Activated T-helper 17 cell treated with anti-CD3 and anti-CD28 coated beads, Interleukin-2, amount 50 U/mL, for 72 hours (primary cell): ENCODE measurements at regions not wholly inside any gene's neighbourhood (a gene's known extent, or its start where the extent isn't known, plus 50 kb on each side); places are given as distances from the start of the nearest gene placed in this dataset.

ENCODE experiments used
- ATAC-seq: fragments of 150-1000 bp; cut with Tn5 transposase; replicated peaks from 2 replicates; pipeline ENCODE4 v1.10.0; 2021; ENCODE audit warnings: mild to moderate bottlenecking, moderate library complexity
- H3K27ac Mint-ChIP-seq: one replicate; pipeline ENCODE4 v1.8.0; 2022; ENCODE audit warnings: mixed read lengths
- H3K27me3 Mint-ChIP-seq: one replicate; pipeline ENCODE4 v1.8.0; 2022; ENCODE audit warnings: mixed read lengths
- H3K36me3 Mint-ChIP-seq: one replicate; pipeline ENCODE4 v1.8.0; 2022; ENCODE audit warnings: low read depth, mild to moderate bottlenecking, mixed read lengths
- H3K4me1 Mint-ChIP-seq: one replicate; pipeline ENCODE4 v1.8.0; 2022; ENCODE audit warnings: mixed read lengths
- H3K4me3 Mint-ChIP-seq: one replicate; pipeline ENCODE4 v1.8.0; 2022; ENCODE audit warnings: mild to moderate bottlenecking, mixed read lengths
- H3K9me3 Mint-ChIP-seq: one replicate; pipeline ENCODE4 v1.8.0; 2022; ENCODE audit warnings: mixed read lengths

GRCh38 chr5:74407701-74408100, 232.8 kb downstream of the ENC1 start:
- ATAC-seq = no peak
- no peak overlapping the region for H3K27ac Mint-ChIP-seq
- no peak overlapping the region for H3K4me3 Mint-ChIP-seq
- H3K4me1 Mint-ChIP-seq = no peaks in the 10 kb centered on the region
- H3K9me3 Mint-ChIP-seq = no peaks in the 10 kb centered on the region
- H3K36me3 Mint-ChIP-seq = no peaks in the 10 kb centered on the region
- H3K27me3 Mint-ChIP-seq = peaks cover 27% of the 10 kb centered on the region

DNA sequence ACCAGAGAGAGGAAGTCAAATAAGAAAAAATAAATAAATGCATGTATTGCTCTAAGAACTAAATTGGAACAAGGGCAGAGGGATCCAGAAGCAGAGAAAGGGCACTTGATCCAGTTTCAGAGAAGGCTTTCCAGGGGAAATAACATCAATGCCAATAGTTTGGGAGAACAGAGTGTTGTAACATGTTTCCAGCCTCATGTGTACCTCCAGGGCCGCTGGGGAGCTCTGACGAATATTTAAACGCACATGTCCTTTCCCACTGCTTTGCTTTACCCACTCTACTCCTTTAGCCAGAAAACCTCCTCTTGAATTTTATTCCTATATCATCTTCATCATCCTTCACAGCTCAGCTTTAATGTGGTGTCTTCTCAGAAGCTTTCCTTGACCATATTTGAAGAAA, 233.7 kb downstream of the ENC1 start:
- no peak overlapping the region for H3K4me3 Mint-ChIP-seq
- H3K36me3 Mint-ChIP-seq = no peaks in the 10 kb centered on the region
- no peak for ATAC-seq
- no peaks in the 10 kb centered on the region for H3K4me1 Mint-ChIP-seq
- H3K27ac Mint-ChIP-seq = no peak overlapping the region
- H3K27me3 Mint-ChIP-seq = peaks cover 24% of the 10 kb centered on the region
- no peaks in the 10 kb centered on the region for H3K9me3 Mint-ChIP-seq

DNA sequence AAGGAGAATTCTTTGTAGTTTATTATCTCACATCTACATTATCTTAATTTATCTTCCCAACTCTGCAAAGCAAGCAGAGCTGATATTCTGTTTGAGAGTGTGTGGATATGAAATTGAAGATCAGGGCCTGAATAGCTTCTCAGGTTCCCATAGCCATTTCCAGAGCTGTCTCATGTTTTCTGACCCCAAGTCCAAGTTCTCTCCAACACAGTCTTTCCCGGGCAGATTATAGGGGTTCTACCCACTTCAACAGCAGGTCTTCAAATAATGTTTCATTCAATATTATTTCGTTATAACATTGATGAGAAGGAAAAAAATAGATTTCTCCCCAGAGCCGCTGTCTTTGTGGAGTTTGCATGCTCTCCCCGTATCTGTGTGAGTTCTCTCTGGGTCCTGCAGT, 234.9 kb downstream of the ENC1 start:
- ATAC-seq = no peak
- Mint-ChIP-seq H3K4me3 (no peak overlapping the region), H3K36me3 (no peaks in the 10 kb centered on the region), H3K4me1 (no peaks in the 10 kb centered on the region), H3K27me3 (peaks cover 20% of the 10 kb centered on the region), H3K9me3 (no peaks in the 10 kb centered on the region), H3K27ac (no peak overlapping the region)

DNA sequence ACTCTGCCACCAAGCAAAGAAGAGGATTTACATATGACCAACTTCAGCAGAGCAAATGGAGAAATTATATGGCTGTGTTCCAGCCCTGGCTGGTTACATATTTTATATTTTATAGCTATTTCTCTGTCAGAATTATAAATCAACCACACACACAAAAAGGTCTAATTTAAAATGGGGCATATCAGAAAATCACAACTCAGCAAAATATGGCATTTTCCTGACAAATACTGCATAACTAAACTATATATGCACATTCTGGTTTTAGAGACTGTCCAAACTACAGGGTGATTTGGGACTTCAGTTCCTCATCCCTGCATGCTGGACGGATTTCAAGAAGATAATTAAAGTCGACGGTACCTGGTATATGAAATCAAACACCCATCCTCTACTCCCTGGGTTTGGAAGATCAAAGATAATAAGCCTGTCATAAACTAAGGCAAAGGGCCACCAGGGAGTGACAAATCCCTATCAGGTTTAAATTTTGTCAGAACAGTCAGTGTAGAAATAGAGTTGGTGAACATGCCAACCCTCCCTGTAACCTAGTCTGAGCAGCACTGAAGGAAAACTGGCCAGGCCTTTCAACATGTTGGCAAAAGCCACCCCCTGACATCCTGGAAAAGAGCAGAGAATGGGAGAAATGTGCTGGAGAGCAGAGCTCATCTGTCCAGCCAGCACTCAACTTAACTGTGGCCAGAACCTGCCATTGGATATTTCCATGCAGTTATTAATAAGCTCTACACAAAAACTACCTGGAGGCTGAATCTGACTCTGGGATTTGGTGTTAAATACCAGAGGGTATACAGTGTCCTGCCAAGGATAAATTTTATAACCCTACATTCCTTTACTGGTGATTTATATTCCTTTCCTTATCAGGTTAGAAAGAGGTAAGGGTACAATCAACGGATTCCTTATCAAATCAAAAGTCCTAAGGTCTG, 235.7 kb downstream of the ENC1 start:
- H3K27me3 Mint-ChIP-seq = peaks cover 16% of the 10 kb centered on the region
- no peak for ATAC-seq
- H3K9me3 Mint-ChIP-seq = no peaks in the 10 kb centered on the region
- H3K27ac Mint-ChIP-seq = no peak overlapping the region
- H3K4me3 Mint-ChIP-seq = no peak overlapping the region
- H3K4me1 Mint-ChIP-seq = no peaks in the 10 kb centered on the region
- no peaks in the 10 kb centered on the region for H3K36me3 Mint-ChIP-seq

- Mint-ChIP-seq H3K36me3 (no peaks in the 10 kb centered on the region), H3K27me3 (peaks cover 16% of the 10 kb centered on the region), H3K27ac (no peak overlapping the region), H3K4me3 (no peak overlapping the region), H3K4me1 (no peaks in the 10 kb centered on the region), H3K9me3 (no peaks in the 10 kb centered on the region)
- ATAC-seq = no peak
Observed at GRCh38 chr5:74403771-74404170, 236.8 kb downstream of the ENC1 start.

GRCh38 chr5:74402553-74402952, 238.0 kb downstream of the ENC1 start:
- H3K4me3 Mint-ChIP-seq = no peak overlapping the region
- no peak for ATAC-seq
- H3K27ac Mint-ChIP-seq = no peak overlapping the region
- no peaks in the 10 kb centered on the region for H3K4me1 Mint-ChIP-seq
- peaks cover 13% of the 10 kb centered on the region for H3K27me3 Mint-ChIP-seq
- H3K36me3 Mint-ChIP-seq = no peaks in the 10 kb centered on the region
- H3K9me3 Mint-ChIP-seq = no peaks in the 10 kb centered on the region

DNA sequence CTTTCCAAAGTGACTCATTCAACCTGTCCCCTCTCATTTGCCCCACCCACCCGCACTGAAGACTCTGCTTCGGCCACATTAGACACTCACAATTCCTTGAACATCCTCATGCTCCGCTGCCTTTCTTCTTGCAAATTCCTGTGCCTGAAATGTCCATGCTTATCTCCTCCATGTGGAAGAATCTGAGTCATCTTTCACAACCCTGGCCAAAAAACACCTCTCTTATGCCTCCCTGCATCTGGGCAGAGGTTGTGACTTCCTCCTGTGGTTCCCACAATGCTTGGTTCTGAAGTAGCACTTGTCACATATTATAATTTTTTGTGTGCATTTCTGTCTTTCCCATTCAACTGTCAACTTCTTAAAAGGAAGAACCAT, 238.6 kb downstream of the ENC1 start:
- Mint-ChIP-seq H3K36me3 (no peaks in the 10 kb centered on the region), H3K9me3 (no peaks in the 10 kb centered on the region), H3K4me1 (no peaks in the 10 kb centered on the region), H3K27ac (no peak overlapping the region), H3K27me3 (peaks cover 11% of the 10 kb centered on the region), H3K4me3 (no peak overlapping the region)
- no peak for ATAC-seq

- no peaks in the 10 kb centered on the region for H3K4me1 Mint-ChIP-seq
- no peak overlapping the region for H3K4me3 Mint-ChIP-seq
- H3K27me3 Mint-ChIP-seq = peaks cover 8% of the 10 kb centered on the region
- no peak for ATAC-seq
- H3K36me3 Mint-ChIP-seq = no peaks in the 10 kb centered on the region
- H3K27ac Mint-ChIP-seq = no peak overlapping the region
- H3K9me3 Mint-ChIP-seq = no peaks in the 10 kb centered on the region
Observed at GRCh38 chr5:74401281-74401945, 239.1 kb downstream of the ENC1 start.

DNA sequence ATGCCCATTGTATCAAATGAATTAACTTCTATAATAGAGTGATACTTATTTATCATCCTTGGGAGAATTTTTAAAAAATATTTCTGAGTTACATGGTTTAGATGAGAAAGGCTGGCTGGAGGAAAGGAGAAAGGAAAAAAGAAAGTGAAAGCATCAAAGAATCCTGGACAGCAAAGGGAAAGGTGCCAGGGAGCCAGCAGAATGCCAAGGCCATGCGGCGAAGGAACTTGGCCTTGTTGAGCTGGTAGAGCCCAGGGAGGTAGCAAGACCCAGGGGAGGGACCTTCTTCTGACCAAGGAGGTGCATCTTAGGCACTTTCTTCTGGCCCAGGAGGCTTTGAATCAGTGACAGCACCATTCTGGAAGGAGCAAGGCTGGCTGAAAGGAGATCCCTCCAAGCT, 240.5 kb downstream of the ENC1 start:
- Mint-ChIP-seq H3K4me1 (no peaks in the 10 kb centered on the region), H3K36me3 (no peaks in the 10 kb centered on the region), H3K4me3 (no peak overlapping the region), H3K27me3 (peaks cover 8% of the 10 kb centered on the region), H3K9me3 (no peaks in the 10 kb centered on the region), H3K27ac (no peak overlapping the region)
- no peak for ATAC-seq

DNA sequence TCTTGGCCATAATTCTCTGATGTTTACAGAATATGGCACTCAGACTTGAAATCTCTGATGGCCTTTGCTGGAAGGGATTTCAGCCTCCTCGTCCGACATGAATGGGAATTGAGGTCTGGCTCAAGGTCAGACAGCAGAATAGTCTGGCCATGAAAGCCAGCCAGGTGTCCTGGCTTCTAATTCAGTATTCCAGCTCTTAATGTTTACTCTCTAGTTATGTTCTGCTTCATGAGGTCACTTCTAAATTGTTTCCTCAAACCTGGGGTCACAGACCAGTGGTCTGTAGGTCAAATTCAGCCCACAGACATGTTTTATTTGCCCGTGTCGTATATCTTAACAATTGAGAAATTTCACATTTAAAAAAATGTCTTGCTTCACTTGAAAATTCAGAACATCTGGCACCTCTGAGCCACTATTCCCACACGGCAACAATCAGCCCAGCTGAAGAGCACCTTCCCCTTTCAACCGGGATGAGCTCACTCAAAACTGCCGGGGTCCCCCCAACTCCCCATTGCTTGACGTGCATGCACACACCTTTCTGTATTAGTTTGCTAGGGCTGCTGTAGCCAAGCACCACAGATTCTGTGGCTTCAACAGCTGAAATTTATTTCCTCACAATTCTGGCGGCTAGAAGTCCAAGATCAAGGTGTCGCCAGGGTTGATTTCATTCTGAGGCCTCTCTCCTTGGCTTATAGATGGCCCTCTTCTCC, 243.5 kb downstream of the ENC1 start:
- Mint-ChIP-seq H3K4me3 (no peak overlapping the region), H3K27me3 (peaks cover 3% of the 10 kb centered on the region), H3K9me3 (no peaks in the 10 kb centered on the region), H3K27ac (no peak overlapping the region), H3K4me1 (no peaks in the 10 kb centered on the region), H3K36me3 (no peaks in the 10 kb centered on the region)
- ATAC-seq = no peak

- Mint-ChIP-seq H3K9me3 (no peaks in the 10 kb centered on the region), H3K36me3 (no peaks in the 10 kb centered on the region), H3K4me1 (no peaks in the 10 kb centered on the region), H3K27me3 (peaks cover 1% of the 10 kb centered on the region), H3K27ac (no peak overlapping the region), H3K4me3 (no peak overlapping the region)
- no peak for ATAC-seq
Observed at GRCh38 chr5:74394916-74395880, 245.3 kb downstream of the ENC1 start.

DNA sequence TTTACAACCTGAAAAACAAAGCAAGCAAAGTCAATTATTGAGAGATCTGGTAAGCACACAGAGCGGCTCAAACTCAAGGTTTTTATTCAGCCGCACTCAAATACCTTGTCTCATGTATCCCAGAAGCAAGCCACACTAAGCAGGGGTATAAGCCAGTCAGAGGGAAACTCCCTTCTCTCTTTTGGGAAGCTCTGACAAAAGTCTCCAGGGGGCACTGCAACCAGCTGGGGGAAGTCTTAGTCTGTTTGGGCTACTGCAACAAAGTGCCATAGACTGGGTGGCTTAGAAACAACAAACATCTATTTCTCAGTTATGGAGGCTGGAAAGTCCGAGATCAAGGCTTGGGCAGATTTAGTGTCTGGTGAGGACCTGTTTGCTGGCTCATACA, 246.0 kb downstream of the ENC1 start:
- Mint-ChIP-seq H3K27ac (no peak overlapping the region), H3K27me3 (peaks cover 5% of the 10 kb centered on the region), H3K9me3 (no peaks in the 10 kb centered on the region), H3K4me3 (no peak overlapping the region), H3K4me1 (no peaks in the 10 kb centered on the region), H3K36me3 (no peaks in the 10 kb centered on the region)
- no peak for ATAC-seq

DNA sequence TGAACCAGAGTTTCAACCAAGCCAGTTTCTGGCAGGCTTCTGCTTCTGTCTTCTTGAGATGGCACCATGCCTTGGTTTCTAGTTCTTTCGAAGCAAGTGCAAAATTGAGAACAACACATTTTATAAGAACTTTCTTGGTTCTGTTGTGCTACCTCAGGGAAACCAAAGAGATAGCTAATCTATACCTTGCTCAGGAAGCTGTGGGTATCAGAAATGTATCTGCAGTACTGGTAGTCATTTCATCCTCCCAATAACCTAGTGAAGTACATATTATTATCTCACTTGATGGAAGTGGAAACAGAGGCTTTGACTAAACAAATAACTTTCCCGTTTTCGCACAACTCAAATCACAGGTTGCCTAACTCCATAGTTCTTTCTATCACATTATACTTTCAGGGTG, 246.6 kb downstream of the ENC1 start:
- Mint-ChIP-seq H3K4me1 (no peaks in the 10 kb centered on the region), H3K27me3 (peaks cover 5% of the 10 kb centered on the region), H3K27ac (no peak overlapping the region), H3K36me3 (no peaks in the 10 kb centered on the region), H3K9me3 (no peaks in the 10 kb centered on the region), H3K4me3 (no peak overlapping the region)
- no peak for ATAC-seq
